Urinary bladder (tissue), 4 donors: ENCODE measurements at regions not wholly inside any gene's neighbourhood (a gene's known extent, or its start where the extent isn't known, plus 50 kb on each side); places are given as distances from the start of the nearest gene placed in this dataset. TPM values are rescaled to one million over a fixed set of nuclear protein-coding genes. Genes with fewer than 3 reads are reported as not detected.
"Not testable (repeated sequence)": the region's sequence is repeated elsewhere in the genome, so short reads cannot be mapped to it uniquely, and the experiment has no call there.

ENCODE experiments used
- DNase-seq: peaks from one replicate; pipeline ENCODE4 v3.0.0-alpha.2; 2015; ENCODE audit errors: extremely low spot score
- H3K27ac ChIP-seq: one replicate; pipeline ENCODE4 v1.5.1; 2013; ENCODE audit warnings: low read depth, mild to moderate bottlenecking, moderate library complexity
- H3K36me3 ChIP-seq: one replicate; pipeline ENCODE4 v1.6.1; 2013; ENCODE audit warnings: mild to moderate bottlenecking, moderate library complexity; ENCODE audit not compliant: insufficient read depth
- H3K4me1 ChIP-seq: one replicate; pipeline ENCODE4 v1.6.1; 2013; ENCODE audit warnings: mild to moderate bottlenecking, moderate library complexity; ENCODE audit not compliant: insufficient read depth
- H3K4me3 ChIP-seq: one replicate; pipeline ENCODE4 v1.5.1; 2013; ENCODE audit warnings: low read depth, low read length
- WGBS: extraction: QIAGEN DNeasy Blood & Tissue Kit; methylation state at CpG from one replicate; pipeline ENCODE4 v1.1.7; 2013; 5-methylcytosine and 5-hydroxymethylcytosine counted together
- small RNA-seq: library from RNA; depleted of rRNA; stranded (forward); fragments of <200 nt; gene quantifications from one replicate; pipeline ENCODE3, GENCODE V24; 2014
- donor health status: healthy with polysubstance abuse.
- donor health status: healthy.

DNA sequence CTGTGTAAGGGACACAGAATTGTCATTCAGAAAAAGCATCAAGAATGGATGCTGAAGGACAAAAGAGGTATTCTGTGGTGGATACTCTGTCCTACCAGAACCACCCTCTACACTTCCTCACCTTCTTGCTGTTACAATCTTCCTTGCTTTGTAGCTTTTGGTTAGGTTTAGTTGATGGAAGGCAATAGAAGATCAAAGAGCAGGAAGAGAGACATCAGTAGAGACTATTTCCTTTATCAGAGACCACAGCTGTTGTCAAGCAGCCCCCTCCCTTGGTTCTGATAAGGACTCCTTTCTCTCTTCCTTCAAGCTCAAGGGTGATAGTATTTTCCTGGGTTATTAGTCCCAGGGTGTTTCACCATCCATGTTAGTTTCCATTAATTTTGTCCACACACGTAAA lies 84.7 kb upstream of the ALCAM start:
- 91% methylated on average over 1 of the region's 1 CpG for WGBS

DNA sequence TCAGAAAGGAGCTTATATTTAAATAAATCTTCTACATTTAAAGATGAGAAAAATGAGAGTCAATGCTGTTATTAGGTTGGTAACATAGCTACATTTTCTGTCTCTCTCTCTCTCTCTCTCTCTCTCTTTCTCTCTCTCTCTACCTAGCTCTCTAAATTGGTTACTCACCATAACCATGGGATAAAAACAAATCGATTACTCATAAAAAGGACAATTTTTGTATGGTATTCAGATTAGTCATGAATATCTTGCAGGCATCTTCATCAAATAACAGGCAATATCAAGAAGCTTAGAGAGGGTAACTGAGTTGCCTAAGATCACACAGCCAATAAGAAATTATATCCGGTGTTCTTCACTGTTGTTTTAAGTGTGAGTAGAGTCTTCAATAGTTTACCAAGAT lies 81.8 kb upstream of the ALCAM start:
- Histone ChIP-seq H3K27ac (no peak overlapping the region), H3K36me3 (no peaks in the 10 kb centered on the region), H3K4me3 (no peak overlapping the region), H3K4me1 (no peaks in the 10 kb centered on the region)
- no peak for DNase-seq
- WGBS, result 68% methylated on average over 2 of the region's 2 CpGs

More for the DNA sequence above, 84.7 kb upstream of the ALCAM start:
- Histone ChIP-seq H3K36me3 (no peaks in the 10 kb centered on the region), H3K4me1 (no peaks in the 10 kb centered on the region), H3K4me3 (no peak overlapping the region), H3K27ac (no peak overlapping the region)
- DNase-seq, result no peak

DNA sequence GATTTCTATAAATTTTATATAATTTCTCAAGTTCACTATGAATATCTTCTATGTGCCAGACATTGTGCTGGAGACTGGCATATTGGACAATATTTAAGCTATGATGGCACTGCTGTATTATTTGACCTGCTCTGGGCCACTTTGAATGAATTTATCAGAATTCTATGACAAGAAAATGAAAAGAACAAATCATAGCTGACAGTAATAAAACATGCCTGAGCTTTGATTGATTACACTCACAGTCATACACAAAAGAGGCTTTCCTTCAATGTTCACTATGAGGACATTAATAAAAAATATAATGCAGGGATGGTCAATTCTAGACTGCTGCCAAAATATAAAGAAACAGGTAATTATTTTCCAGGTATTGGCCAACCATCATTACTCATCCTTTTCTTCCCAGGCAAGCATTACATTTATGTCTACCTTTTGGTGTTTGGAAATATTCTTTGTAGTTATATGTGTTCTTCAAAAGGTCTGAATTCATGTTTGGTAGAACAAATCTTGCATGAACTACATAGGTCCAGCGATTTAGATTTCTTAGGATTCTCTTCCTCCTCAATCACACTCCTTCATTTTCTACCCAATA lies 81.0 kb upstream of the ALCAM start:
- Histone ChIP-seq H3K27ac (no peak overlapping the region), H3K4me1 (no peaks in the 10 kb centered on the region), H3K36me3 (no peaks in the 10 kb centered on the region), H3K4me3 (no peak overlapping the region)
- WGBS, result 91% methylated on average over 1 of the region's 1 CpG
- DNase-seq, result no peak

DNA sequence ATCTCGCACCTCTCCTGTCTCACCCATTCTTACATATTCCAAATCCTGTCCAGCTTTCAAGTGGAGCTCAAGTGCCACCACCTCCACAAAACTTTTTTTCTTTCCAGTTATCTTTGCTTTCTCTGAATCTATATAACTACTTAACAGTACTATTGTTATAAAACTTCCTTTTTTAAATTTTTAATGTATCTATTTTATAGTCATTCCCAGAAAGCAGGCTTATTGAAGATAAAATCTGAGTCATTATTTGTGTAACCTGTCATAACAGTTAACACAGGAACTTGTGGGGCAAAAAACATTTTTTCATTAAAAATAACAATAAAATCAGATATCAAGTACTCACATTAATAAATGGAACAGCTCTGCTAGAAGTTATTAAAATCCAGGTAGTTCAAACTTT lies 73.3 kb upstream of the ALCAM start:
- DNase-seq, result no peak
- Histone ChIP-seq H3K36me3 (no peaks in the 10 kb centered on the region), H3K27ac (no peak overlapping the region), H3K4me3 (no peak overlapping the region), H3K4me1 (no peaks in the 10 kb centered on the region)
- WGBS, result 91% methylated on average over 1 of the region's 1 CpG

DNA sequence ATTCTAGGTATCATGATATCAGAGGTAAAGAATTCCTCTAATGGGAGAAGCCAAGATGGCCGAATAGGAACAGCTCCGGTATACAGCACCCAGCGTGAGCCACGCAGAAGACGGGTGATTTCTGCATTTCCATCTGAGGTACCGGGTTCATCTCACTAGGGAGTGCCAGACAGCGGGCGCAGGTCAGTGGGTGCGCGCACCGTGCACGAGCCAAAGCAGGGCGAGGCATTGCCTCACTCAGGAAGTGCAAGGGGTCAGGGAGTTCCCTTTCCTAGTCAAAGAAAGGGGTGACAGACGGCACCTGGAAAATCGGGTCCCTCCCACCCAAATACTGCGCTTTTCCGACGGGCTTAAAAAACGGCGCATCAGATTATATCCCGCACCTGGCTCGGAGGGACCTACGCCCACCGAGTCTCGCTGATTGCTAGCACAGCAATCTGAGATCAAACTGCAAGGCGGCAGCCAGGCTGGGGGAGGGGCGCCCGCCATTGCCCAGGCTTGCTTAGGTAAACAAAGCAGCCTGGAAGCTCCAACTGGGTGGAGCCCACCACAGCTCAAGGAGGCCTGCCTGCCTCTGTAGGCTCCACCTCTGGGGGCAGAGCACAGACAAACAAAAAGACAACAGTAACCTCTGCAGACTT lies 70.4 kb upstream of the ALCAM start:
- 89% methylated on average over 28 of the region's 28 CpGs for WGBS
- not testable (repeated sequence) for H3K27ac ChIP-seq, DNase-seq, H3K4me1 ChIP-seq, H3K4me3 ChIP-seq, H3K36me3 ChIP-seq

DNA sequence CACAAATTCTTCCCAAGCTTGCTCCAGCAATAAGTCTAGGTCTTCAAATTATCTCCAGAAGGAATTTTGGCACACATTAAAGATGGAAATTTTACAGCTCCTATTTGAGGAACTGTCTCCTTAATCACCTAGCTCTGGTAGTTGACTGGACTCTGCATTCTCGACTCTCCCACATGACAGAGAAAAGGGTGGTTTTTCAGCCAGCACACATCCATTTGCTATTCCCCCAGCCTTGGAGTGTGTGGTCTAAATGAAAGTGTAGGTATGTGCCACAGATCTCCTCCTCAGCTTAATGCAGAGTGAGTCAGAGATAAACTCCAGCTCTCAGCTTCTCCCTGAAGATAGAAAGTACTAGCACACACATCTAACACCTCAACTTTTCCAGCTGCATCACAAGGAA lies 62.2 kb upstream of the ALCAM start:
- no peak for DNase-seq

DNA sequence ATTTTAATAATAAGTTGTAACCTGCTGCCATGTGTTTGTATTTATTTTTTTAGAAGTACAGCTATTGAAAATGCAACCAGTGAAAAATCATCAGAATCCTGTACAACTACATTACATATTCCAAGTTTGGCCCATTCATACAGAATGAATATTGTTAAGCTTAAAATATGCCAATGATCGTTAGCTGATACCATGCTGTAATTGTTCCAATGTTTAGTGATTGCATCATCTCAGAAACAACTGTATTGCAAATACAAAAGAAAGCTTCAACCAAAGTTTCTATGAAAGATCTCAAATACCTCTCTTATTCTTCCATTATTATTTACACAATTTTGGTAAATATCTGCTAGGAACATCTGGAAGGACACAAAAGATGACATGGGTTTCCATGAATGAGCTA lies 51.6 kb upstream of the ALCAM start:
- Histone ChIP-seq H3K27ac (no peak overlapping the region), H3K4me3 (no peak overlapping the region), H3K4me1 (no peaks in the 10 kb centered on the region), H3K36me3 (no peaks in the 10 kb centered on the region)
- WGBS, result 78% methylated on average over 1 of the region's 1 CpG
- no peak for DNase-seq

More for the DNA sequence above, 62.2 kb upstream of the ALCAM start:
- no peak overlapping the region for H3K4me3 ChIP-seq
- no peaks in the 10 kb centered on the region for H3K36me3 ChIP-seq
- 34% methylated on average over 1 of the region's 1 CpG for WGBS
- H3K27ac ChIP-seq, result no peak overlapping the region
- no peaks in the 10 kb centered on the region for H3K4me1 ChIP-seq

DNA sequence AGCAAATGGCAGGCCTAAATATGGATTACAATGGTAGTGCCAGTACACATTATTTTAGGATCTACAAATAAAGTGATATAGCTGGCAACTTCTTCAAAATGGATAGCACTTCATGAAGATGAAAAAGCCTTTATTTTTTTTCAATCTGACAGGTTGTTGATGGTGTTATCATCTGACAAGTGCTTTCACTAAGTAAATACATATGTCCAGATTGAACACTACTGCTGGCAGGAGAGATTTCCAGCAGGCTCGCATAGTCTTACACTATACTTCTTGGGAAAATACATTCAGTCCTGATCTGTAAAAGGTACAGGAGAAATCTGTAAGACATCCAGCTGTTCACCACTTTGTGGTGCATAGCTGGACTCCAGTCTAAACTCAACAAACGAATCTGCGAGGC lies 50.9 kb upstream of the ALCAM start:
- H3K4me1 ChIP-seq, result no peaks in the 10 kb centered on the region
- H3K4me3 ChIP-seq, result no peak overlapping the region
- WGBS, result 65% methylated on average over 3 of the region's 3 CpGs
- no peak for DNase-seq
- no peak overlapping the region for H3K27ac ChIP-seq
- H3K36me3 ChIP-seq, result no peaks in the 10 kb centered on the region

DNA sequence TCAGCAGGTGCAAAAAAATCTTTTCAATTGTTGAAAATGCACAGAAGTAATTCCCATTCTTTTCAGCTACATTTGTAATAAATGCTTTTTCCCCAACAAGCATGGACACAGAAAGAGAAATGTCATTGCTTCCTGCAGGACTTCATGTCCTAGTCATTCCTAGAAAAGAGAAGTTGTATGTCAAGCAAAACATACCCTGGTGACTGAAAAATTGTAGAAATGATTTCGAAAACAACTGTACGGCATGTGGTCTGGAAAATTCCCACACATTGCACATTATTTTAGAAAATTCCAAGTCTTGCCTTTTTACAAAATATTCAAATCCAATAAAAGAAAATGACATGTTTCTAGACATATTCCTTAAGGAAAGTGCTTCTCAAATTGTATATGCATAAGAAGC lies 50.4 kb upstream of the ALCAM start:
- no peak overlapping the region for H3K4me3 ChIP-seq
- no peaks in the 10 kb centered on the region for H3K36me3 ChIP-seq
- no peaks in the 10 kb centered on the region for H3K4me1 ChIP-seq
- 92% methylated on average over 2 of the region's 2 CpGs for WGBS
- no peak for DNase-seq
- no peak overlapping the region for H3K27ac ChIP-seq

Small RNA genes lying in the stretch of these regions (small RNA-seq; reads per million reads assigned to genes)
- gene MIR548AB (not detected), gene NDUFA4P2 (not detected), gene RNU1-43P (not detected), gene RNU6-461P (not detected), gene TUBBP11 (not detected)
